ENCODE measurements at regions not wholly inside any gene's neighbourhood (a gene's known extent, or its start where the extent isn't known, plus 50 kb on each side); places are given as distances from the start of the nearest gene placed in this dataset.

DNA sequence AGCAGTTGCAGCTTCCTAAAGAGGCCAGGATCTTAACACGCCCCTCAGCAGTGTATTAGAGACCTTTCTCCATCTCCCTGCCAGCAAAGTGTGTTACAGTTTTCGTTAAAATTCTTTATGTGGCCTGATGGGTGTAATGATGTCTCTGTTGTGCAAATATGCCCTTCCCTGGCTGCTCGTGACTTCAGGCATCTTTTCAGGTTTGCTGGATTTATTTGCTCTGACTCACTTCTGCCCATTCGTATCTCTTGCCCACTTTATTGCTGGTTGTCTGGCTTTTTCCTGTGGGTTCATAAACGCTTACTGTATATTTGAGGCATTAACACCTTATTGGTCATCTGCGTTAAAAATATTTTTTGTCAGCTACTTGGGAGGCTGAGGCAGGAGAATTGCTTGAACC, 134.5 kb downstream of the ASB1 start:
- no peak for DNase-seq (ENCODE audit: low spot score)

DNA sequence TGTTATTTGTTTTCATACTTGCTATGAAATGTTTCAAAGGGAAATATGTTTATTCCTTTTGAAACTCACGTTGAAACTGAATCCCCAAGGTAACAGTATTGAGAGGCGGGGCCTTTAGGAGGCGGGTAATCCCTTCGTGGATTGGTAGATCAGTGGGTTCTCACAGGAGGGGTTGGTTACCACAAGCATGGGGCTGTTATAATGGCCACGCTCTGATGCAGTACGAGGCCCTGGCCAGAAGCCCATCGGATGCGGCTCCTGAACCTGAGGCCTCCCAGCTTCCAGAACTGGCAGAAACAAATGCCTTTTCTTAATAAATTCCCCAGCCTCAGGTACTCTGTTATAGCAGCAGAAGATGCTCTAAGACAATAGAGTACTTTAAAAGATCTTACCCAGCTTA, 135.7 kb downstream of the ASB1 start:
- DNase-seq (ENCODE audit: low spot score): no peak

DNA sequence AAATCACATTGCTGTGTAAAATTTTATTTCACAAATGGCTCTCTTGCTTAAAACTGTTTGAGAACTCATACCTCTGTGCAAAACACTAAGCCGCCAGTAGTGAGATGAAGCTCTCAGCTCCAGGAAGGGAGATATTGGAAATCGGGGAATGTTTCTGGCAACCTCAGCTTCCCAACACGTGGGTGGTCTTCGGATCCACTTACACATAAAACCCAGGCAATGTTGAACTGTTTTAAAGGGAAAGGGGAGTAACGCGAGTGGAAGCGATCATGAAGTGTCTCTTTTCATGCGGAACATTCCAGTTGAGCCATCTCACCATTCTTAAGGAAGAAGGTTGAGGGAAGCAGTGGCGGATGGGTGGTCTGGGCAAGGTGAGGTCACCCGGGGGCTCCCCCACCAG, 136.8 kb downstream of the ASB1 start:
- no peak for DNase-seq (ENCODE audit: low spot score)

DNA sequence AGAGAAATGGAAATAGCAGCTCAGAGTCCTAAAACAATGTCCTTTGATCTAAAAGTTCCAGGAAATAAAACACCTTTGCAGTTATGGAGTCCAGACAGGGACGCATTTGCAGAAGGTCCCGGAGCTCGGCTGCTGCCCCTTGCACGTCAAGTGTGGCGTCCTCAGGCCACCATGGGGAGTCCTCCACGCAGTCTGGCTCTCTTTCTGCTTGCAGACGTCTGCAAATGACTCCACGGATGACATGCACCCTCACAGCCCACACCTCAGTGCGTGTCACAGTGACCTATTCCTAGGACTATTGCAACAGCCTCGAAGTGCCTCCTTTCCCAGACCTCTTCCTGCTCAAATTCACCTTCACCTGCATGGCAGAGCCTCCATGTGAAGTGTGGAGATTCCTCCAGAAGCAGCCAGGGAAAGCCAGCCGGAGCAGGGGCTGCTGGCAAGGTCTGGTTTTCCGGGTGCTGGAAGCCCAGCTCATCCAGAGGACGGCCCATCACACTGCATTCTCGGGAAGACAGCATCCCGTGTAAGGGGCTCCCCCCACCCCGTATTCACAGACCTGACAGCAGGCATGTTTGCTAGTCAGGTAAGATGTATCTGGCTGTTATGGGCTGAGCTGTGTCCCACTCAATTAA, 137.7 kb downstream of the ASB1 start:
- DNase-seq (ENCODE audit: low spot score): no peak

DNA sequence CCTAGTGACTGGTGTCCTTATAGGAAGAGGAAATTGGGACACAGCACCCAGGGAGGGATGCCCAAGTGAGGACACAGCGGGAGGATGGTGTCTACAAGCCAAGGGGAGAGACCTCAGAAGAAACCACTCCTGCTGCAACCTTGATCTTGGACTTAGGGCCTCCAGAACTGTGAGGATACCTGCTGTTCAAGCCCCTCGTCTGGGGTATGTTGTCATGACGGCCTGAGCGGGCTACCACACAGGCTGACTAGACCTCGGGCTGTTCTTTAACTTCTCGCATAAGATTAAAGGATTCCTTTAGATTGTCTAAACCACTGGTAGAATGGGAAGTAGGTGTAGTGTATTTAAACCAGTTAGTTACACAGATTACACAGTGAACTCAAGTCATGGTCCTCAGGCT, 138.3 kb downstream of the ASB1 start:
- no peak for DNase-seq (ENCODE audit: low spot score)

DNA sequence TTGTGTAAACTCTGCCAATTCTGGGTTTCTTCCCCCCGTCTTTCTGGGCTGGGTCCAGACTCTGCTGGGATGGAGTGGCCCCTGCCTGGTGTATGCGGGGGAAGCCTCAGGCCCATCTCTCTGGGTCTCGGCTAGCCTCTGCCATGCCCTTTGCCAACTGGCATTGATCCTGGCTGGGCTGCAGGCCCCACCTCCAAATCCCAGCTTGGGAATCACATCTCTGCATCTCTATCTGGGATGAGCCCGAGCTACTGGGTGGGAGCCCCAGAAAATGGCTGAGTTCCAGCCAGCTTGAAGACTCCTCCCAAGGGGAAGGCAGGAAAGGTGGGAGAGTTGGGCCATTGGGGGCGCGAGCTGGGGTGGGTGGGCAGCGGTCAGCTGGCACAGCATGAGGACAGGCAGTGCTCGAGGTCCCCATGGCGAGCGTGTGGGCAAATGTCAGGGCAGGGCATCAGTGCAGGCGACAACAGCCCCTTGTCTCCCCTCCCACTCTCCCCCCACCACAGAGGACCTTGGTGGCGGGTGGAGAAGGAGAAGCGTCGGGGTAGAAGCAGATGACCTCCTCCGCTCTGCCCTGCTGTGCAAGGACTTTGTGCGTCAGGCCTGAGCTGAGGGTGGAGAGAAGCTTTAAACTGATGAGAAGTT, 139.4 kb downstream of the ASB1 start:
- no peak for DNase-seq (ENCODE audit: low spot score)

DNA sequence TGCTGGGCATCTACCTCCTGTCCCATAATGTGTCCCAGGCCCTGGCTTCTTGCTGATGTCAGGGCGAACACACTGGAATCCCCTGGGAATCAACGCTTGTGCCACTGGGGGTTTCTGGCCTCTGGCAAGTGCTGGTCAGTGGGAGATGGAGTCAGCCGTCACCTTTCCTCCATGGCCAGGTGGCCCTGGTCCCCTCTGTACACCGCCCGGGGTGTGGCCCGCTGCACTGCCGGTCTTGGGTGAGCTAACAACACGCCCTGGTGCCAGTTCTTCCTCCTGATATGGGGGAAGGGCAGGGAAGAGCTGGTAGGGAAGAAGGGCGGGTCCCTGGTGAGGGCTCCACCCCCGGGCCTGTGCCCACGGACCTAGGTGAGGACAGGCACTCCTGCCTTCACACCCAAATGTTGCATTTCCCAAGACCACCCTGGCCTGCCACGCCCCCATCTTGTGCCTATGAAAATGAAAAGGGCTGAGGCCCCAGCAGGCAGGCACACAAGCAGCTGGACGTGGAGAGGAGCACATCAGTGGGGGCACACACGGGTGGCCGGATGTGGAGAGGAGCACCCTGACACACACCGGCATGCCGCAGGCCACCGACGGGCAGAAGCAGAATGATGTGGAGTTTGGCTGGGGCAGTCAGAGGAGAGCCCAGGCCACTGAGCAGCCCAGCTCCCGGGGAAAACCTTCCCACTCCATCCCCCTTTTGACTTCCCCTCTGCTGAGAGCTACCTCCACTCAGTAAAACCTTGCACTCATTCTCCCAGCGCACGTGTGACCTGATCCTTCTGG, 140.5 kb downstream of the ASB1 start:
- DNase-seq (ENCODE audit: low spot score): no peak

DNA sequence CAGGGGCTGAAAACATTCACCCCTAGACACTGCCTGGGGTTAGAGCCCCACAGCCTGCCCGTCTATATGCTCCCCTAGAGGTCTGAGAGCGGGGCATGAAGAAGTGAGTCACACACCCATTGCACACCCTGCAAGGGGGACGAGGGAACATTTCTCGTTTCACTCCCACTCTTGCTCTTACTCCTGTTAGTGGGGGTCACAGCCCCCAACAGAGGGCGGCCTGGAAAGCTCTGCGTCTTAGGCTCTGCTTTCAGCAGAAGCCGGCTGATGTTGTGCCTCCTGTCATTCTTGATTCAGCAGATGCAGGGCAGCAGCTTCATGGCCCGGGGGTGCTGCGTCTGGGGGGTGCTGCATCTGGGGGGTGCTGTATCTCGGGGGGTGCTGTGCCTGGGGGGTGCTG, 141.3 kb downstream of the ASB1 start:
- DNase-seq (ENCODE audit: low spot score): no peak

DNA sequence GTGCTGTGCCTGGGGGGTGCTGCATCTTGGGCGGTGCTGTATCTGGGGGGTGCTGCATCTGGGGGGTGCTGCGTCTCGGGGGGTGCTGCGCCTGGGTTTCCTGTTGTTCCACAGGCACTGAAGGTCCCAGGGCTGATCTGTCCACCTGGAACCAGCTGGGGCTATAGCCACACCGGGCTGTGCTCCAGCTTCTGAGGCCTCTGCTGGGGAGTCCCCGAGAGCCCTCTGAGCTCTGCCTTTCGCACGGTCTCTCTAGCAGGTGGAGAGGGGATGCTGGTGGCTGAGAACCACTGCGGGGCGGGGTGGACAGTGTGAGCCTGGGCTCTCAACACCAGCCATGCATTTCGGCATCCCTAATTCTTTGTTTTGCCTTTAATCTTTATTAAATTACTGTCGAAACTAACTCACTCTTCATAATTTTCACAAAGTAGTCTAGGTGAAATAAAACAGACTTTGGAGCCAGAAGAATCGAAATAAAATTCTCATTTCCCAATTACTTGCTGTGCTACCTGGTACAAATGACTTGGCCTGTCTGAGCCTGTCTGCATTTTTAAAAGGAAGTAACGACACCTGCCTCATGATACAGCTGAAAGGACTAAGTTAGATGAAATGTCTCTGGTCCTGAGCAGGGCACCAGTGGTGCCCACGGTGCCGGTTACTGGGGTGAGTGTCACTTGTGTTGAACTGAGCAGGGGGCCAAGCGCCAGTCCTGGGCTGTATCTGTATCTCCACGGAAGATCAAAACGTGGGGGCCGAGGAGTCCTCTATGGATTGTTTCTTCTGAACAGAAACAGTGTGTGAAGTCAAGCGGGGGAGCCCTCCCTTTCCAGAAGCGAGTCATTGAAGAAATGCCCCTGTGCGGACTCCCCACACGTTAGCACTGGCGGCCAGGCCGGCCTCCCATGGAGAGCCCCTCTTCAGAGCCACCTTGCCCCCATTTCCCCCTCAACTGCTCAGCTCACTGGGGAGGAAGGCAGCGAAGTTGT, 142.0 kb downstream of the ASB1 start:
- DNase-seq (ENCODE audit: low spot score): no peak

DNA sequence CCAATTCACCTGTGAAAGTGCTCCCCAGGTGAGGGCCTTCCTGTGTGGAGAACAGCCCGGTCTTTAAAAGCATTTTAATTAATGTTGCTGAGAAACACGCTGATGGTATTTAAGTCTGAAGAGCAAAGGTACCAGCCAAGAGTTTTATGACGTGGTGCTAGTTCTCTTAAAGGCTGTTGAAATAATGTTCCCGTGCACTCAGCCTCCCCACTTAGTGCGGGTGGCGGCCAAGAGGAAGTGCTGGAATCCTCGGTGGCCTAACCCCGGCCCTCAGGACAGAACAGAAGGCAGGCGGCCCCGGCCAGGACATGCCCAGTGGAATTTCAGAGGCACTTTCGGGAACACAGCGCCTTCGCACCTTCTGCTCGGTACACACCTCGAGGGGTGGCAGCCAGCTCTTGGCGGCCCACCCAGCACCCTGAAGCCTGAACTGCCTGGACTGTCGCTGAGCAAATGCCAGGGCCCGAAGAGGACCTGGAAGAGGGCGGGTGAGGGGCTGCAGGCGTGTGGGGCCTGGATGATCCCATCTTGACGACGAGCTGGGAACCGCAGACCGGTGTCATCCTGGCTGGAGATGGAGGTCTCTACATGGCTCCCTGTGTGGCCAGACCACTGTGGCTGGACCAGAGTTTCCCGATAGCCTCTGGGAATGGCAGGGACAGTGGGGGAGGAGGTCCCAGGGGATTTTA, 142.9 kb downstream of the ASB1 start:
- no peak for DNase-seq (ENCODE audit: low spot score)

DNA sequence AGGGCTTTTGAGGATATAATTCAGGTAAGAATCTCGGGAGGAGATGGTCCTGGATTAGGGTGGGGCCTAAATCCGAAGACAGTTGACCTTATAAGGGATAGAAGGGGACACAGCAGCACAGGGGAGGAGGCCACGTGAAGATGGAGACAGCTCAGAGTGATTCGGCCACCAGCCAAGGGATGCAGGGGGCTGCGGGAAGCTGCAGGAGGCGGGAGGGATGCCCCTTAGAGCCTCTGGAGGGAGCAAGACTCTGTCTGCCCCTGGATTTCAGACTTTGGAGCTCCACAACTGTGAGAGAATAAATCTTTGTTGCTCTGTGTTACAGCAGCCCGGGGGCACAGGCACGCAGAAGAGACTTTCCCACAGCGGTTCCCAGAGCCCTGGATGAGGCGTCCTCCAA, 143.7 kb downstream of the ASB1 start:
- no peak for DNase-seq (ENCODE audit: low spot score)

DNA sequence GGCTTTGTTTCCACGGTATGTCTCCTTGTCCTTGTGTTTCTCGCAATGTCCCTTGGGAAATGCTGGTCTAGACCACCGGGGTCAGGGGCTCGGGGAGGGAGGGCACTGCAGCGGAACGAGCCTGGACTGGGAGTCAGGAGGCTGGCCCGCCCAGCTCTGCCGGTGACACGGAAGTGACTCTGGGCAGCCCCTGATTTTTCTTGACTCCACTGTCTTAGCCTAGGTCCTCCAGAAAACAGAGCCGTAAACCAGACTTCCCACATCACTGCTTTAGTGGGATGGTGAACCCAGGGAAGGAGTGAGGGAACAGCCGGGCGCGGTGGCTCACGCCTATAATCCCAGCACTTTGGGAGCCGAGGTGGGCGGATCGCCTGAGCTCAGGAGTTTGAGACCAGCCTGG, 144.2 kb downstream of the ASB1 start:
- DNase-seq (ENCODE audit: low spot score): no peak

DNA sequence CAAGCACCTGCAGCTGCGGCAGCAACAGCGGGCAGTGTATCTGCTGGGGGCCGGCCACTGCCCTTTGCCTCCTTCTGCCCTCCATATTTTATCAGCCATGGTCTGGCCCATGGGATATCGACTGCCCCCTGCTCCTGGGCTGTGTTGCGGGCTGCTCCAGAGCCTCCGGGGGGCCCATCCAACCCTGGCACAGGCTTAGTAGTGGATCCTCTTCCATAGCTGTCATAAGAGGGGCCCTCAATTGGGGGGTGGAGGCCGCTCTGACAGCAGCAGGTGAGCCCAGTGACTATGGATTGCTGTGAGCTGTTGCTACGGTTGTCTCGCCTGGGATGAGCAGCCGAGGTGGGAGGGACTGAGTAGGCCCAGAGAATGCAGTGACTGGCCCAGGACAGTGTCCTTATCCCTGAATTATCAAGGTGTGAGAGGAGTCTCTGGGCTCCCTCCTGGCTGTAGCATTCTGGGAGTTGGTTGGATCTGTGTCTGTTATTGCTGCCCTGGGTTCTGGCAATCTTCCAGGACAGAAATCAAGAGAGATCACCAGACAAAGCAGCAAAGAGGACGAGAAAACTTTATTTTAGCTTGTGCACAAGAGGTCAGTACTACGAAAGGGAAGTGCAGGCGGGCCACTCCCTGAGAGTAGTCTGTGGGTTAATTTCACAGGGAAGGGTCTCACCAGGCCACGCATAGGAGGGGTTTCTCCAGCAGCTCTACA, 145.1 kb downstream of the ASB1 start:
- DNase-seq (ENCODE audit: low spot score): no peak

DNA sequence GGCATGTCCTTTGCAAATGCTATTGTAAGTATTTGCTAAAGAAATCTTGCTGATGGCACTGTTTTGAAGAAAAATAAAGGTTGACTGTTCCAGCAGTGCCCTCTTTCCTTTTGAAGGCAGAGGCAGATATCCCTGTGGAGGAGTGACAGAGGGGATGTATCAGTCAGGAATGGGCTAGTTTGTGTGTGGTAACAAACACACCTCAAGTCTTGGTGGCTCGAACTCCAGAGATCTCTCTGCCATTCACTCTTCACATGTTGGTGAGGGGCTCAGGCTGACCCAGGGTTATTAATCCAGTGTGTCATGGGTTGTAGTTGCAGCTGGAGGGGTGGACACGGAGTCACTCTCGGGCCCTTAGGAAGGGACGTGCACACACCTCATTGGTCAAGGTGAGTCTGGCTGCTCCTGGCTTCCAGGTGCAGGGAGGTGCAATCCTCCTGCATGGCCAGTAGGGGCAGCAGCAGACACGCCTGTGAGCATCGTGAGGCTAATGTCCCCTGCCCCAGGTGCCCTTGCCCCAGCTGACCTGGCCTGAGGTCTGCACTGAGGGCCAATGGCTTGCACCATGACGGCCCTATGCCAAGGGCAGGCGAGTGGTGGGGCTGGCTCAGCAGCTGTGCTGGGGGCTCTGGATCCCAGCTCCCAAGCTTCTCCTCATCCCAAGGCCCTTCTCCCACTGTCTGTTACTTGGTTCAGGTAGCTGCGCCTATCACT, 146.5 kb downstream of the ASB1 start:
- DNase-seq (ENCODE audit: low spot score): no peak

DNA sequence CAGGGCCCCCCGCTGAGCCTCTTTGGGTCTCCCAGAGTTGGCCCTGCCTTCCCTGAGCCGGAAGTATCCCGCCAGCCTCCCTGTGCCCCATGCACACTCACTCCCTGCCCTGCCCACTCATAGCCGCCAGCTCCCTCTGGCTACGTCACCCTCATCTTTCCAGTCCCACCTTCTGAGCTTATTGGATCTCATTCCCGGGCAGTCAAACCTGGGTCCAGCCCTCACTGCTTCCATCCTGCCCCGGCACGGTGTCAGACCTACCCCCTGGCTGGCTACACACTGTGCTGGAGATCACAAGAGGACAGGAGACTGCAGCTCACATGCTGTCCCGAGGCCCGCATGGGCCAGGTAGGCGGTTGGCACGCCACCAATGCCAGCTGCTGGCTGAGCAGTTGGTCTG, 147.2 kb downstream of the ASB1 start:
- DNase-seq (ENCODE audit: low spot score): no peak

DNA sequence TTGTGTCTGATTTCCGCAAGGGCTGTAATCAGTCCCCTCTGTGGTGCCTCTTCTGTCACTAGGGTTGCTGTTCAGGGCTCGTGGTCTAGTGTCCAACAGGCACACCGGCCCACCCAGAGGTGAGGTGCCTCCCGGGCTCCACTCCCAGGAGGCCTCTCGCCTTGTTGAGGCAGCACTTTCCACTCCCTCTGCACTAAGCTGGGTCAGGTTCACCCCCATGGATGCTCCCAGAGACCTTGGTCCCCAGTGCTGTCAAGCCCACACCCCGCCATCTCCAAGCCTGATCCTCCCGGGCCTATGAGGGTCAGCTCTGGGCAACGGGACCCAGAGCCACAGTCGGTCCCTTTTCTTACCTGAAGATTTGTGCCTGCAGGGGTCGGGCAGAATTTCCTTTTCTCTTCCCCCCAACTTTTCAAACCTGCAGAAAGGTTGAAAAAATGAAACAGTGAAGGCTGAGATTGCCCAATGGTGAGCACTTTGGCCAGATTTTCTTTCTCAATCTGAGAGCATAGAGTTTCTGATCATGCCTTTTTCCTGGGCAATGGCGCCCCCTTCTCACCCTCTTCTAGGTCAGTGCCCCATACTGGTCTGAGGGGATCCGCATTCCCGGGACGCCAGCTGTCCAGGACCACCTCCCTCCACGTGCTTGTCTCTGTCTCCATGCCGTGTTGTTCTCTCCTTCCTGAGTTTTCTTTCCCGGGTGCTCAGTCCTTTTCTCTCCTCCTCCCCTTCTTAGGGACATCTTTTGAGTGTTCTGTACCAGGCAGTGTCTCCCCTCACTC, 148.0 kb downstream of the ASB1 start:
- DNase-seq (ENCODE audit: low spot score): no peak

DNA sequence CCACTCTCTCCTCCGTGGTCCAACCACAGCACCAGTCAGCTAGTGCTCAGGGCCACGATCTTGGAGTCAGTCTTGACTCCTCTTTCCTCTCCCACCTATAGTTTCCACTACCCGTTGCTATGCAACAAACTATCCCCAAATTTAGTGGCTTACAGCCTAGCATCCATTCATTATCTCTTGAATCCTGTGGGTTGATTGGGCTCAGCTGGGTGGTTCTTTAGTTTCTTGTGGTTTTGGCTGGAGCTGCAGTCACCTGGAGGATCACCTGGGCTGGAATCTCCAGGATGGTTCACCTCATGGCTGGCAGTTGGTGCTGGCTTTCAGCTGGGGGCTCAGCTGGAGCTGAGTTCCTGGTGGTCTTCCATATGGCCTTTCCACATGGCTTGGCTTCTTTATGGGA, 149.9 kb downstream of the ASB1 start:
- no peak for DNase-seq (ENCODE audit: low spot score)

DNA sequence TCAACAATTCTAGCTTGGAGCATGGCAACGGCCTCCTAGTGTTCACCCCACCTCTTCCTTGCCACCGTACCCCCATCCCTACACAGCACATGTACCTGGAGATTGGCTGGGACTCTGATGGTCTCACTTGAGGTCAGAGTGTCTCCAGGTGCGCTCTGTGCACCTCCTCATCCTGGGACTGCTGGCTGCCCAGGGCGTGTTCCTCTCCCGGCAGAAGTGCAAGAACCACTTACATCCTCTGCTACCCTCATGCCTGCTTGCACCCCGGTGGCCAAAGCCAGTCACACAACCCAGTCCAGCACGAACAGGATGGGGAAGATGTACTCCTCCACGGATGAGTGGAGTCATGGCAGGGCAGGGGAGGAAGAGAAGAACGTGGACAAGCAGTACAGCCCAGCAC, 151.5 kb downstream of the ASB1 start:
- DNase-seq (ENCODE audit: low spot score): no peak

DNA sequence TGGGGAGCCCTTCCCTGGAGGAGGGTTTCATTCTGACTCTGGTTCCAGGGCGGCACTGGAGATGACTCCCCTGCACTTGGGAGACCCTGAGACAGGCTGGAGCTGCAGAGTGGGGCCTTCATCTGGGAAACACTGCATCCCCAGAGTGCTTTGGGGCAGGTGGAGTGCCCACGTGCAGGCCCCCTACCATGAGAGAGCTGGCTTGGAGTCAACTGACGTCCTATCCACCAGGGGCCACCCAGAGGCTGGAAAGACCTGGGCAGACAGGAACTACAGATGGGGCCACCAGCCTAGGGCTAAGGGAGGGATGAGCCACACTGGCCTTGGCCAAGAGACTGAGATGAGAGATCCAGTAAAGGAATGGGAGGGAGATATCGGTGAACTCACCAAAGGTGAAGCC, 153.8 kb downstream of the ASB1 start:
- DNase-seq (ENCODE audit: low spot score): no peak

DNA sequence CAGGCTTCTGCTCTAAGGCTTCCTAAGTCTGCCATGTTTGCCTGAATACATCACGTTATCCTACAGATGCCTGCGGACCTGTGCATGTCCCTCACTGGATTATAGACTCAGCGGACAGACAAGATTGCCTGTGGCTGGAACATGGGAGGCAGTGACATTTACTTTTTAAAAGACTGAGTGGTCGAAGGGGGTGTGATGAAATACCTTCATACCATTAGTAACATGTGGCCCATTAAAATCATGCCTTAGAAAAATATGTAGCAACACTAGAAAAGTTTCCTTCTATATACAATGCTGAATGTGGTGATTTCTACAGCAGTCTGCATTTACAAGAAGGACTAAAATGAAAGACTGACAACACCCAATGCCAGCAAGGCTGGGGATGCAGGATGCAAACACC, 154.4 kb downstream of the ASB1 start:
- DNase-seq (ENCODE audit: low spot score): no peak
